ENCODE measurements at regions not wholly inside any gene's neighbourhood (a gene's known extent, or its start where the extent isn't known, plus 50 kb on each side); places are given as distances from the start of the nearest gene placed in this dataset.

DNA sequence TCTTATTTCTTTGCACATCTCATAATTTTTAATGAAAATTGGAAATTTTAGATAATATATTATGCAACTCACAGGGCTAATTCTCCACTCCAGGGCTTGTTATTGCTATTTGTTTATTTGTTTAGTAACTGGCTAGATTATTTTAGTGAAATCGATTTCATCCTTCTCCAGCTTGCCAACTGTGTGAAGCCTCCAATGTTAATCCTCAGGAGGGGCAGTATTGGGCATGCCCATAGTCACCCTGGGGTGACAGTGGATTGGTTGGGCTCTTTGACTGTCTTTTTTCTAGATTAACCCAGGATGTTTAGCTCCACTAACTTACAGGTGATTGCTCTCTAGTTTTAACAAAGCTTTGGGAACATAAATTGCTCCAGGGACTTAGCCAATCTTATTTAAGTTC is 450.1 kb downstream of the BMP2 start:
- Histone ChIP-seq H3K27ac (ENCODE audit: low read length) (no peak overlapping the region), H3K9ac (ENCODE audit: low read length) (no peak overlapping the region), H3K4me1 (ENCODE audit: control insufficient read depth, low read depth, low read length) (peaks cover 13% of the 10 kb centered on the region), H3K4me3 (ENCODE audit: low read length) (no peak overlapping the region), H3K36me3 (ENCODE audit: control insufficient read depth, low read depth, low read length) (no peaks in the 10 kb centered on the region), H3K9me3 (ENCODE audit: control insufficient read depth, low read depth, low read length) (no peaks in the 10 kb centered on the region), H3K27me3 (ENCODE audit: control insufficient read depth, insufficient read depth, low read length) (no peaks in the 10 kb centered on the region)

DNA sequence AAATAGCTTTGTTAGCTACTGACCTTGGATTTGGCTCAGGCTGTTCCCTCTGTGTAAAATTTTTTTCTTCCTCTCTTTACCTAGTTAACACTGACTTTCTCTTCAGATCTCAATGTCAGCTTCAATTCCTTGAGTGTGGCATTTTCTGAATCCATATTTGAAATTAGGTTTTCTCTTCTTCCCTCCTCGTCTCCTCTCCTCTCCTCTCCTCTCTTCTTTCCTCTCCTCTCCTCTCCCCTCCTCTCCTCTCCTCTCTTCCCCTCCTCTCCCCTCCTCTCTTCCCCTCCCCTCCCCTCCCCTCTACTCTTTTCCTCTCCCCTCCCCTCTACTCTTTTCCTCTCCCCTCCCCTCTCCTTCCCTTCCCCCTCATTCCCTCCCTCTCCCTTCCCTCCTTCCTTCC is 453.3 kb downstream of the BMP2 start:
- no peaks in the 10 kb centered on the region for H3K9me3 ChIP-seq (ENCODE audit: control insufficient read depth, low read depth, low read length)
- no peak overlapping the region for H3K27ac ChIP-seq (ENCODE audit: low read length)
- no peaks in the 10 kb centered on the region for H3K27me3 ChIP-seq (ENCODE audit: control insufficient read depth, insufficient read depth, low read length)
- H3K4me3 ChIP-seq (ENCODE audit: low read length) = no peak overlapping the region
- no peak overlapping the region for H3K9ac ChIP-seq (ENCODE audit: low read length)
- H3K4me1 ChIP-seq (ENCODE audit: control insufficient read depth, low read depth, low read length) = no peaks in the 10 kb centered on the region
- no peaks in the 10 kb centered on the region for H3K36me3 ChIP-seq (ENCODE audit: control insufficient read depth, low read depth, low read length)

DNA sequence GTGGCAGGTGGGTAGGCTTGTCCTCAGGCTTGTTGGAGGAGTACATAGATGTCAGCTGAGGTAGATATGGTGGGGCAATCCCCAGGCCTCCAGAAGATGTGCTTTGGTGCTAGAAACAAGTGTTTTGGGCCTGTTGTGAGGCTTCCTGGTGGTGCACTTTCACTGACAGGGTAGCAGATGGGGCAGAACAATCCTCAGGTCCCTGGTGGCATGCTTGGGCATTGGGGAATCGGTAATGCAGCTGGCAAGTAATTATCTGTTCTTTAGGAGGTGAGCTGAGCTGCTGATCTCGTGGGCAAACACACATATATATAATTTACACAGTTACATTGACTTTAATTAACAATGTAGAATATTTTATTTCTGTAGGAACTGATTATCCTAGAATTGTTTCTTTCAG is 458.7 kb downstream of the BMP2 start:
- Histone ChIP-seq H3K36me3 (ENCODE audit: control insufficient read depth, low read depth, low read length) (no peaks in the 10 kb centered on the region), H3K9me3 (ENCODE audit: control insufficient read depth, low read depth, low read length) (no peaks in the 10 kb centered on the region), H3K27ac (ENCODE audit: low read length) (no peak overlapping the region), H3K4me1 (ENCODE audit: control insufficient read depth, low read depth, low read length) (no peaks in the 10 kb centered on the region), H3K9ac (ENCODE audit: low read length) (no peak overlapping the region), H3K4me3 (ENCODE audit: low read length) (no peak overlapping the region), H3K27me3 (ENCODE audit: control insufficient read depth, insufficient read depth, low read length) (no peaks in the 10 kb centered on the region)

GRCh38 chr20:7231303-7231702 is 463.8 kb downstream of the BMP2 start:
- H3K4me3 ChIP-seq (ENCODE audit: low read length) = no peak overlapping the region
- H3K27ac ChIP-seq (ENCODE audit: low read length) = no peak overlapping the region
- peaks cover 4% of the 10 kb centered on the region for H3K9me3 ChIP-seq (ENCODE audit: control insufficient read depth, low read depth, low read length)
- no peak overlapping the region for H3K9ac ChIP-seq (ENCODE audit: low read length)
- no peaks in the 10 kb centered on the region for H3K27me3 ChIP-seq (ENCODE audit: control insufficient read depth, insufficient read depth, low read length)
- no peaks in the 10 kb centered on the region for H3K4me1 ChIP-seq (ENCODE audit: control insufficient read depth, low read depth, low read length)
- no peaks in the 10 kb centered on the region for H3K36me3 ChIP-seq (ENCODE audit: control insufficient read depth, low read depth, low read length)

DNA sequence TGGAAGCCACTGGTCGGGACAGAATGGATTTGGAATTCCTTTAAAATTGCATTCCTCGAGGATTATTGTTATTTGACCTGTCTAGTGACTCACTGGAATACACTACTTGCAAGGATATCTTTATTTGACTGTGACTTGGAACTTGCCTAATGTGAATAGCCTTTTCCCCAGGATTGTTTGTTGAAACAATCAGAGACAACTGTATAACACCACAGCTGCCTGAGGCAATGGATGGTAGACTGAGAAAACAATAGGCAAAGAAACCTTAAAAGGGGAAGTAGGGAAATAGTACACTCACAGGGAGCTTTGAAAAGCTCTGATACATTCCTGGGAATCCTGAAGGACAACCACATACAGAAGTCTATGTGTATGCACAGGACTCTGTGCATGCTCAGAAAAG is 465.3 kb downstream of the BMP2 start:
- H3K9me3 ChIP-seq (ENCODE audit: control insufficient read depth, low read depth, low read length) = peaks cover 4% of the 10 kb centered on the region
- H3K4me1 ChIP-seq (ENCODE audit: control insufficient read depth, low read depth, low read length) = no peaks in the 10 kb centered on the region
- H3K36me3 ChIP-seq (ENCODE audit: control insufficient read depth, low read depth, low read length) = no peaks in the 10 kb centered on the region
- no peak overlapping the region for H3K9ac ChIP-seq (ENCODE audit: low read length)
- no peak overlapping the region for H3K4me3 ChIP-seq (ENCODE audit: low read length)
- no peak overlapping the region for H3K27ac ChIP-seq (ENCODE audit: low read length)
- no peaks in the 10 kb centered on the region for H3K27me3 ChIP-seq (ENCODE audit: control insufficient read depth, insufficient read depth, low read length)

- Histone ChIP-seq H3K36me3 (ENCODE audit: control insufficient read depth, low read depth, low read length) (no peaks in the 10 kb centered on the region), H3K4me1 (ENCODE audit: control insufficient read depth, low read depth, low read length) (no peaks in the 10 kb centered on the region), H3K27ac (ENCODE audit: low read length) (no peak overlapping the region), H3K4me3 (ENCODE audit: low read length) (no peak overlapping the region), H3K9ac (ENCODE audit: low read length) (no peak overlapping the region), H3K9me3 (ENCODE audit: control insufficient read depth, low read depth, low read length) (peaks cover 4% of the 10 kb centered on the region), H3K27me3 (ENCODE audit: control insufficient read depth, insufficient read depth, low read length) (no peaks in the 10 kb centered on the region)
Measured at GRCh38 chr20:7237251-7237650, 469.8 kb downstream of the BMP2 start.

GRCh38 chr20:7240490-7240889 is 473.0 kb downstream of the BMP2 start:
- Histone ChIP-seq H3K27me3 (ENCODE audit: control insufficient read depth, insufficient read depth, low read length) (no peaks in the 10 kb centered on the region), H3K36me3 (ENCODE audit: control insufficient read depth, low read depth, low read length) (no peaks in the 10 kb centered on the region), H3K27ac (ENCODE audit: low read length) (no peak overlapping the region), H3K4me1 (ENCODE audit: control insufficient read depth, low read depth, low read length) (no peaks in the 10 kb centered on the region), H3K9ac (ENCODE audit: low read length) (no peak overlapping the region), H3K4me3 (ENCODE audit: low read length) (no peak overlapping the region), H3K9me3 (ENCODE audit: control insufficient read depth, low read depth, low read length) (no peaks in the 10 kb centered on the region)

DNA sequence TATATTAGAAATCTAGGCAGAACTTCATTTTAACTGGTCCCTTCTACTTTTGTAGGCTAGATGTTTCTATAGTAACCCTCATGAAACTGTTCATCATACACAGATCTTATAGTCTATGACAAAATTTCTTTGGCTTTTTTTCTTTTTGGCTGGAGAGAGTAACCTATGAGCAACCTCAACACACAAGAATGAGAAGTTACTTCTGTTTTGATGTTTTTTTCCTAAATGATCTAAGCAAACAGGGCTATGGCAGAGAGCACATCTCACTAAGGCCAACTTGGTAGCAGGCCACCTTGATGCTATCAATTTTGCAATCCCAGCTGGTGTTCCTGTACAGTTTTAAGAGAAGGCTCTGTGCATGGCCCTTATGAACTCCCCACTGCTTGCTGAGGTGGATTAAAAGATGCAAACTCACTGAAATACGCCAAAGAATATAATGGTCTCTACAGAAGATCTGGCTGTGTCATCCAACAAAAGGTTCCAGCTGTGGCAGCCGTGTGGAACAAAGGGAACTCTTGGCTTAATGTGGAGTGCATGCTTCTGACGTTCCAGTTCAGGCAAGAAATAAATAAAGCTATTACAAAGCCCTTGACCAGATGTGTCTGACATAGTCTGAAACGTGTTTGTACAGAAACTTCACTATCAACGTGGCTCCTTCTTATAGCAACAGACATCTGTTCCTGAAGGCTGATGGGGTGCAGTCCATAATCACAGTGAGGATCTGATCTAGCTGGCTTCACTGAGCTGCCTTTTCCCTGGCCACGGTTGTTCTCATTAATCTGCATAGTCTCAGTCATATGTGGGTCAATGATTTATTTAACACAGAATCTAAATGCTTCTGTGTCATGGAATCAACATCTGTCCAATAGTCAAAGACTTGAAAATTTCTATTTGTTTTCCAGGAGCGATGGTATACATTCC is 481.1 kb downstream of the BMP2 start:
- no peaks in the 10 kb centered on the region for H3K27me3 ChIP-seq (ENCODE audit: control insufficient read depth, insufficient read depth, low read length)
- no peak overlapping the region for H3K27ac ChIP-seq (ENCODE audit: low read length)
- no peak overlapping the region for H3K4me3 ChIP-seq (ENCODE audit: low read length)
- H3K4me1 ChIP-seq (ENCODE audit: control insufficient read depth, low read depth, low read length) = no peaks in the 10 kb centered on the region
- no peaks in the 10 kb centered on the region for H3K9me3 ChIP-seq (ENCODE audit: control insufficient read depth, low read depth, low read length)
- no peaks in the 10 kb centered on the region for H3K36me3 ChIP-seq (ENCODE audit: control insufficient read depth, low read depth, low read length)
- no peak overlapping the region for H3K9ac ChIP-seq (ENCODE audit: low read length)

- no peaks in the 10 kb centered on the region for H3K27me3 ChIP-seq (ENCODE audit: control insufficient read depth, insufficient read depth, low read length)
- no peaks in the 10 kb centered on the region for H3K9me3 ChIP-seq (ENCODE audit: control insufficient read depth, low read depth, low read length)
- H3K4me3 ChIP-seq (ENCODE audit: low read length) = no peak overlapping the region
- H3K36me3 ChIP-seq (ENCODE audit: control insufficient read depth, low read depth, low read length) = no peaks in the 10 kb centered on the region
- no peak overlapping the region for H3K9ac ChIP-seq (ENCODE audit: low read length)
- no peak overlapping the region for H3K27ac ChIP-seq (ENCODE audit: low read length)
- no peaks in the 10 kb centered on the region for H3K4me1 ChIP-seq (ENCODE audit: control insufficient read depth, low read depth, low read length)
Measured at GRCh38 chr20:7250337-7250736, 482.9 kb downstream of the BMP2 start.

DNA sequence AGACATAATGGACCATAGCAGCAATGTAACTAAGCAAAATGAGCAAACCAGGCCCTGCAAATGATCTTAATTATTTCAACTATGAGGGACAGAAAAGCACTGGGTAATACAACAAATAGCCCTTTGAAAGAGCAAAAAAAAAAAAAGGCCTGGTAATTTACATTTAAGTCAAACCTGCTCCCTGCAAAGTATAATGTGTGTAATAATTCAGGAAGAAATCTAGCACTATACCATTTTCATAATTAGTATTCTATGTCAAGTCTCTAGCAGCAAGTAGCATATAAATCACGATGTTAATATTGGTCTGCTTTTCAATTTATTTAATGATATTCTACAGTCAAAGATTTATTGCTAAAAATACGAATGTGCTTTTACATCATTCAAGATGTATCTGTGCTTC is 489.6 kb downstream of the BMP2 start:
- Histone ChIP-seq H3K4me1 (ENCODE audit: control insufficient read depth, low read depth, low read length) (no peaks in the 10 kb centered on the region), H3K27ac (ENCODE audit: low read length) (no peak overlapping the region), H3K9me3 (ENCODE audit: control insufficient read depth, low read depth, low read length) (no peaks in the 10 kb centered on the region), H3K9ac (ENCODE audit: low read length) (no peak overlapping the region), H3K27me3 (ENCODE audit: control insufficient read depth, insufficient read depth, low read length) (no peaks in the 10 kb centered on the region), H3K4me3 (ENCODE audit: low read length) (no peak overlapping the region), H3K36me3 (ENCODE audit: control insufficient read depth, low read depth, low read length) (no peaks in the 10 kb centered on the region)

- no peak overlapping the region for H3K4me3 ChIP-seq (ENCODE audit: low read length)
- no peaks in the 10 kb centered on the region for H3K4me1 ChIP-seq (ENCODE audit: control insufficient read depth, low read depth, low read length)
- H3K9ac ChIP-seq (ENCODE audit: low read length) = no peak overlapping the region
- no peaks in the 10 kb centered on the region for H3K27me3 ChIP-seq (ENCODE audit: control insufficient read depth, insufficient read depth, low read length)
- H3K9me3 ChIP-seq (ENCODE audit: control insufficient read depth, low read depth, low read length) = no peaks in the 10 kb centered on the region
- H3K27ac ChIP-seq (ENCODE audit: low read length) = no peak overlapping the region
- no peaks in the 10 kb centered on the region for H3K36me3 ChIP-seq (ENCODE audit: control insufficient read depth, low read depth, low read length)
Measured at GRCh38 chr20:7257692-7258466, 490.4 kb downstream of the BMP2 start.

All from iPS-18a (cell line).